ENCODE measurements at regions not wholly inside any gene's neighbourhood (a gene's known extent, or its start where the extent isn't known, plus 50 kb on each side); places are given as distances from the start of the nearest gene placed in this dataset.

DNA sequence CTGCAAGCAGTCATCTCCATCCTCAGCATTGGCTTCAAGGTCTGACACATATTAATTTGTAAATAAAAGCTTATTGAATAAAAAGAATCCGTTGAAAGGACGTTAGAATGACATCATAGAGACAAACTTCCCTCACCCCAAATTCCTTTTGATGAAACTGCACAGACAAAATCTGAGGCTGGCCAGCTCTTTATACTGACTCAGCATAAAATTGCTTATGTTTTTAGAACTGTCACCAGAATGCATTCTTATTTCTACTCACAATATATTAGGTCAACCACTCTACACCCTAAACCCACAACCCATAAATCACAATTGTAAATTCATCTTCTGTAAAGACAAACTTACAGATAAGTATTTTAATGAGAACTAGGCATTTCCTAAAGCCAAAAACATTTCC, 359.2 kb upstream of the TEX13C start:
- Mint-ChIP-seq H3K4me1 (ENCODE audit: low read depth, unreplicated experiment) (no peaks in the 10 kb centered on the region), H3K9me3 (ENCODE audit: unreplicated experiment) (no peaks in the 10 kb centered on the region), H3K4me3 (ENCODE audit: unreplicated experiment) (no peak overlapping the region), H3K36me3 (ENCODE audit: unreplicated experiment) (no peaks in the 10 kb centered on the region), H3K27me3 (ENCODE audit: unreplicated experiment) (no peaks in the 10 kb centered on the region), H3K27ac (ENCODE audit: unreplicated experiment) (no peak overlapping the region)
- TF ChIP-seq, protein P1, sequence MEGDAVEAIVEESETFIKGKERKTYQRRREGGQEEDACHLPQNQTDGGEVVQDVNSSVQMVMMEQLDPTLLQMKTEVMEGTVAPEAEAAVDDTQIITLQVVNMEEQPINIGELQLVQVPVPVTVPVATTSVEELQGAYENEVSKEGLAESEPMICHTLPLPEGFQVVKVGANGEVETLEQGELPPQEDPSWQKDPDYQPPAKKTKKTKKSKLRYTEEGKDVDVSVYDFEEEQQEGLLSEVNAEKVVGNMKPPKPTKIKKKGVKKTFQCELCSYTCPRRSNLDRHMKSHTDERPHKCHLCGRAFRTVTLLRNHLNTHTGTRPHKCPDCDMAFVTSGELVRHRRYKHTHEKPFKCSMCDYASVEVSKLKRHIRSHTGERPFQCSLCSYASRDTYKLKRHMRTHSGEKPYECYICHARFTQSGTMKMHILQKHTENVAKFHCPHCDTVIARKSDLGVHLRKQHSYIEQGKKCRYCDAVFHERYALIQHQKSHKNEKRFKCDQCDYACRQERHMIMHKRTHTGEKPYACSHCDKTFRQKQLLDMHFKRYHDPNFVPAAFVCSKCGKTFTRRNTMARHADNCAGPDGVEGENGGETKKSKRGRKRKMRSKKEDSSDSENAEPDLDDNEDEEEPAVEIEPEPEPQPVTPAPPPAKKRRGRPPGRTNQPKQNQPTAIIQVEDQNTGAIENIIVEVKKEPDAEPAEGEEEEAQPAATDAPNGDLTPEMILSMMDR (IDR thresholded peaks at IDR 0.05; ENCODE audit: partially characterized antibody, unreplicated experiment): no peak
- DNase-seq: no peak

GRCh38 chrX:124963717-124964116, 356.0 kb upstream of the TEX13C start, which contains the start of gene TENM1:
Gene TENM1, minus strand, starts transcription at chrX:124963817.
- no peaks in the 10 kb centered on the region for H3K4me1 Mint-ChIP-seq (ENCODE audit: low read depth, unreplicated experiment)
- no peak within 1 kb of the TSS for H3K27ac Mint-ChIP-seq (ENCODE audit: unreplicated experiment)
- no peaks in the 10 kb centered on the region for H3K9me3 Mint-ChIP-seq (ENCODE audit: unreplicated experiment)

GRCh38 chrX:124975456-124975855, 344.2 kb upstream of the TEX13C start:
- TF ChIP-seq, protein P1 (IDR thresholded peaks at IDR 0.05; ENCODE audit: partially characterized antibody, unreplicated experiment): no peak
- no peaks in the 10 kb centered on the region for H3K36me3 Mint-ChIP-seq (ENCODE audit: unreplicated experiment)
- H3K9me3 Mint-ChIP-seq (ENCODE audit: unreplicated experiment): peaks cover 1% of the 10 kb centered on the region
- DNase-seq: no peak
- no peaks in the 10 kb centered on the region for H3K27me3 Mint-ChIP-seq (ENCODE audit: unreplicated experiment)
- no peaks in the 10 kb centered on the region for H3K4me1 Mint-ChIP-seq (ENCODE audit: low read depth, unreplicated experiment)
- no peak overlapping the region for H3K27ac Mint-ChIP-seq (ENCODE audit: unreplicated experiment)
- H3K4me3 Mint-ChIP-seq (ENCODE audit: unreplicated experiment): no peak overlapping the region

More at GRCh38 chrX:124963717-124964116, 356.0 kb upstream of the TEX13C start, which contains the start of gene TENM1:
- H3K4me3 Mint-ChIP-seq (ENCODE audit: unreplicated experiment): no peak within 1 kb of the TSS
- peaks cover 3% of the 10 kb centered on the region for H3K27me3 Mint-ChIP-seq (ENCODE audit: unreplicated experiment)
- DNase-seq: no peak
- TF ChIP-seq, protein P1 (IDR thresholded peaks at IDR 0.05; ENCODE audit: partially characterized antibody, unreplicated experiment): no peak
- no peaks in the 10 kb centered on the region for H3K36me3 Mint-ChIP-seq (ENCODE audit: unreplicated experiment)

DNA sequence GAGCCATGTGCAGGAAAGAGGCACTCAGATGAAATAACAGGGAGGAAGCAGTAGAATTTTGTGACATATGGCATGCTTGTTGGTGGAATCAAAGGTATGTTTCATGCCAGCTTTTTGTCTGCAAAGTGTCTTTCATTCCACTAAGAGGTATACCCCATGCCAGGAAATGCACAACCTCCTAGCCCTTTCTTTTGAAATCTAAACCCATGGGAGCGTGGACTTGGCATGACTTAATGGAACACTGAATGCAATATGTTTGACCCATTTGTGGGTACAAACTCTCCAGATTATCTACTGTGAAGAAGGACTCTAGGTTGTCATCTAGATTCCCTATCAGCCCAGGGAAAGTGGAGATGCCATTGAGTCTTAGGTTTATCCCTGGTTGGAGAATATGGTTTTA, 338.3 kb upstream of the TEX13C start:
- no peaks in the 10 kb centered on the region for H3K9me3 Mint-ChIP-seq (ENCODE audit: unreplicated experiment)

GRCh38 chrX:124984140-124984813, 335.4 kb upstream of the TEX13C start:
- no peak overlapping the region for H3K4me3 Mint-ChIP-seq (ENCODE audit: unreplicated experiment)
- H3K4me1 Mint-ChIP-seq (ENCODE audit: low read depth, unreplicated experiment): no peaks in the 10 kb centered on the region
- H3K27me3 Mint-ChIP-seq (ENCODE audit: unreplicated experiment): no peaks in the 10 kb centered on the region
- TF ChIP-seq, protein P1 (IDR thresholded peaks at IDR 0.05; ENCODE audit: partially characterized antibody, unreplicated experiment): no peak
- no peaks in the 10 kb centered on the region for H3K9me3 Mint-ChIP-seq (ENCODE audit: unreplicated experiment)
- H3K36me3 Mint-ChIP-seq (ENCODE audit: unreplicated experiment): no peaks in the 10 kb centered on the region
- no peak overlapping the region for H3K27ac Mint-ChIP-seq (ENCODE audit: unreplicated experiment)
- DNase-seq: no peak

More for the DNA sequence above, 338.3 kb upstream of the TEX13C start:
- Mint-ChIP-seq H3K27ac (ENCODE audit: unreplicated experiment) (no peak overlapping the region), H3K27me3 (ENCODE audit: unreplicated experiment) (no peaks in the 10 kb centered on the region), H3K4me3 (ENCODE audit: unreplicated experiment) (no peak overlapping the region), H3K4me1 (ENCODE audit: low read depth, unreplicated experiment) (no peaks in the 10 kb centered on the region), H3K36me3 (ENCODE audit: unreplicated experiment) (no peaks in the 10 kb centered on the region)
- no peak for DNase-seq
- TF ChIP-seq, protein P1 (IDR thresholded peaks at IDR 0.05; ENCODE audit: partially characterized antibody, unreplicated experiment): no peak
